ENCODE measurements at regions not wholly inside any gene's neighbourhood (a gene's known extent, or its start where the extent isn't known, plus 50 kb on each side); places are given as distances from the start of the nearest gene placed in this dataset.

- H2AFZ ChIP-seq (ENCODE audit: low read depth) = no peak overlapping the region
- H3K27ac ChIP-seq = no peak overlapping the region
- H3K79me2 ChIP-seq (ENCODE audit: insufficient read depth, low read depth) = no peaks in the 10 kb centered on the region
- no peak overlapping the region for H3K4me3 ChIP-seq (IDR thresholded peaks at IDR 0.05; ENCODE audit: insufficient read depth, low read depth, low read length)
- H3K4me1 ChIP-seq (ENCODE audit: low read depth, poor library complexity, severe bottlenecking) = no peaks in the 10 kb centered on the region
- no peaks in the 10 kb centered on the region for H3K36me3 ChIP-seq (ENCODE audit: insufficient read depth)
- no peaks in the 10 kb centered on the region for H4K20me1 ChIP-seq (ENCODE audit: insufficient read depth)
- no peak overlapping the region for H3K9ac ChIP-seq
- H3K27me3 ChIP-seq (ENCODE audit: insufficient read depth, low read depth) = no peaks in the 10 kb centered on the region
- no peak for TF ChIP-seq CTCF (conservative IDR thresholded peaks at IDR 0.05; ENCODE audit: low read depth, low read length)
- H3K4me2 ChIP-seq = no peak overlapping the region
Observed at GRCh38 chr4:183030309-183030708, 68.7 kb upstream of the WWC2 start.

- Histone ChIP-seq H3K9ac (no peak overlapping the region), H3K36me3 (ENCODE audit: insufficient read depth) (no peaks in the 10 kb centered on the region), H2AFZ (ENCODE audit: low read depth) (no peak overlapping the region), H3K79me2 (ENCODE audit: insufficient read depth, low read depth) (no peaks in the 10 kb centered on the region), H3K27ac (no peak overlapping the region), H3K4me2 (no peak overlapping the region), H3K27me3 (ENCODE audit: insufficient read depth, low read depth) (no peaks in the 10 kb centered on the region), H3K4me1 (ENCODE audit: low read depth, poor library complexity, severe bottlenecking) (no peaks in the 10 kb centered on the region), H4K20me1 (ENCODE audit: insufficient read depth) (no peaks in the 10 kb centered on the region), H3K4me3 (IDR thresholded peaks at IDR 0.05; ENCODE audit: insufficient read depth, low read depth, low read length) (no peak overlapping the region)
- no peak for TF ChIP-seq CTCF (conservative IDR thresholded peaks at IDR 0.05; ENCODE audit: low read depth, low read length)
Observed at GRCh38 chr4:183029365-183029764, 69.7 kb upstream of the WWC2 start.

- H3K4me3 ChIP-seq (IDR thresholded peaks at IDR 0.05; ENCODE audit: insufficient read depth, low read depth, low read length) = no peak overlapping the region
- H3K4me1 ChIP-seq (ENCODE audit: low read depth, poor library complexity, severe bottlenecking) = no peaks in the 10 kb centered on the region
- no peak overlapping the region for H2AFZ ChIP-seq (ENCODE audit: low read depth)
- H3K4me2 ChIP-seq = no peak overlapping the region
- no peaks in the 10 kb centered on the region for H3K36me3 ChIP-seq (ENCODE audit: insufficient read depth)
- H3K27me3 ChIP-seq (ENCODE audit: insufficient read depth, low read depth) = no peaks in the 10 kb centered on the region
- no peak for TF ChIP-seq CTCF (conservative IDR thresholded peaks at IDR 0.05; ENCODE audit: low read depth, low read length)
- no peak overlapping the region for H3K27ac ChIP-seq
- H3K79me2 ChIP-seq (ENCODE audit: insufficient read depth, low read depth) = no peaks in the 10 kb centered on the region
- H3K9ac ChIP-seq = no peak overlapping the region
- no peaks in the 10 kb centered on the region for H4K20me1 ChIP-seq (ENCODE audit: insufficient read depth)
Observed at GRCh38 chr4:183026701-183027100, 72.4 kb upstream of the WWC2 start.

- no peak overlapping the region for H2AFZ ChIP-seq (ENCODE audit: low read depth)
- H3K9ac ChIP-seq = no peak overlapping the region
- no peaks in the 10 kb centered on the region for H4K20me1 ChIP-seq (ENCODE audit: insufficient read depth)
- H3K27ac ChIP-seq = no peak overlapping the region
- no peak for TF ChIP-seq CTCF (conservative IDR thresholded peaks at IDR 0.05; ENCODE audit: low read depth, low read length)
- H3K4me2 ChIP-seq = no peak overlapping the region
- no peaks in the 10 kb centered on the region for H3K36me3 ChIP-seq (ENCODE audit: insufficient read depth)
- H3K4me1 ChIP-seq (ENCODE audit: low read depth, poor library complexity, severe bottlenecking) = no peaks in the 10 kb centered on the region
- no peaks in the 10 kb centered on the region for H3K79me2 ChIP-seq (ENCODE audit: insufficient read depth, low read depth)
- H3K27me3 ChIP-seq (ENCODE audit: insufficient read depth, low read depth) = no peaks in the 10 kb centered on the region
- H3K4me3 ChIP-seq (IDR thresholded peaks at IDR 0.05; ENCODE audit: insufficient read depth, low read depth, low read length) = no peak overlapping the region
Observed at GRCh38 chr4:183022617-183023016, 76.4 kb upstream of the WWC2 start.

GRCh38 chr4:183017962-183018361, 81.1 kb upstream of the WWC2 start:
- no peak for TF ChIP-seq CTCF (conservative IDR thresholded peaks at IDR 0.05; ENCODE audit: low read depth, low read length)
- H2AFZ ChIP-seq (ENCODE audit: low read depth) = no peak overlapping the region
- no peak overlapping the region for H3K4me2 ChIP-seq

More at GRCh38 chr4:183017962-183018361, 81.1 kb upstream of the WWC2 start:
- Histone ChIP-seq H3K27me3 (ENCODE audit: insufficient read depth, low read depth) (no peaks in the 10 kb centered on the region), H3K4me1 (ENCODE audit: low read depth, poor library complexity, severe bottlenecking) (no peaks in the 10 kb centered on the region), H3K36me3 (ENCODE audit: insufficient read depth) (no peaks in the 10 kb centered on the region), H4K20me1 (ENCODE audit: insufficient read depth) (no peaks in the 10 kb centered on the region), H3K79me2 (ENCODE audit: insufficient read depth, low read depth) (no peaks in the 10 kb centered on the region), H3K9ac (no peak overlapping the region), H3K4me3 (IDR thresholded peaks at IDR 0.05; ENCODE audit: insufficient read depth, low read depth, low read length) (no peak overlapping the region), H3K27ac (no peak overlapping the region)

Measured in KMS-11 (cell line).